ENCODE measurements at regions not wholly inside any gene's neighbourhood (a gene's known extent, or its start where the extent isn't known, plus 50 kb on each side); places are given as distances from the start of the nearest gene placed in this dataset.

DNA sequence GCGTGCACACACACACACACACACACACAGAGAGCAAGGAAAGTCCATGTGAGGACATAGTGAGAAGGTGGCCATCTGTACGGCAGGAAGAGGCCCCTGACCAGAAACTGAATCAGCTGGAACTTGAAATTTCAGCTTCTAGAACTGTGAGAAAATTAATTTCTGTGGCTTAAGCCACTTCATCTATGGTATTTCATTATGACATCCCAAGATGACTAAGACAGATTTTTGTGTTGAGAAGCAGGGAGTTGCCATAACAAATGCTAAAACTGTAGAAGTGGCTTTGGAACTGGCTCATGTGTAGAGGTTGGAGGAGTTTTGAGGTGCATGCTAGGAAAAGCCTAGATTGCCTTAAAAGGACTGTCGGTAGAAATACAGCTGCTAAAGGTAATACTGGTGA, 63.4 kb upstream of the ZBTB7C start:
- no peak for DNase-seq
- no peaks in the 10 kb centered on the region for H3K9me2 ChIP-seq (replicated peaks; ENCODE audit: insufficient read depth, low read length)

DNA sequence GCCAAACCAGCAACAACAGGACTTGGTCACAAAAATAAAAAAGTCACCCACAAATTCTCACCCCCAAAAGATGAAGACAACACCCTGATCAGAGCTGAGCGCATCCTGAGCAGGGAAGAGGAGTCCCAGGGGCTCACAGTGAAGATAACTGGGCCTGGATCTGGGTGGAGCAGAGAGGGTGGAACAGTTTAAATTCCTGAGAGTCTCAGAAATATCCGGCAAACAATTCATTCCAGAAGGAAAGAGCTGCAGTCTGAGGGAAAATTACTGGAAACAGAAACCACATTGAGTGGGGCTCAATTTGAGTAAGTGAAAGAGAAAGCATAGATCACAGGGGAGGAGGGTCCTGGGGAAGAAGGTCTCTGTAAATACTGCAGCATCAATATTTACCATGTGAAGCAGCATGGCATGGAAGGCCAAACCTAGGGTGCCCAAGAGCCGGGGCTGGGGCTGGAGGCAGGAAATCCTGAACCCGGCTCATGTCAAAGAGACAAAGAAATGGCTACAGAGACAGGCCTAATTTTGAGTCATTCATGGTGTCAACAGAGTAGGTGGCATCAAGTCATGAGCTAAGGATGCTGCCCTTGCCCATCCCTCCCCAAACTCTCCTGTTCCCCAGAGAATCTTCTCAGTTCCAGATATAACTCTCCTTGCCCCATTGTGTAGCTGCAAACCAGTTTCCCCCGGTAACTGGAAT, 61.4 kb upstream of the ZBTB7C start:
- TF ChIP-seq, protein P1, sequence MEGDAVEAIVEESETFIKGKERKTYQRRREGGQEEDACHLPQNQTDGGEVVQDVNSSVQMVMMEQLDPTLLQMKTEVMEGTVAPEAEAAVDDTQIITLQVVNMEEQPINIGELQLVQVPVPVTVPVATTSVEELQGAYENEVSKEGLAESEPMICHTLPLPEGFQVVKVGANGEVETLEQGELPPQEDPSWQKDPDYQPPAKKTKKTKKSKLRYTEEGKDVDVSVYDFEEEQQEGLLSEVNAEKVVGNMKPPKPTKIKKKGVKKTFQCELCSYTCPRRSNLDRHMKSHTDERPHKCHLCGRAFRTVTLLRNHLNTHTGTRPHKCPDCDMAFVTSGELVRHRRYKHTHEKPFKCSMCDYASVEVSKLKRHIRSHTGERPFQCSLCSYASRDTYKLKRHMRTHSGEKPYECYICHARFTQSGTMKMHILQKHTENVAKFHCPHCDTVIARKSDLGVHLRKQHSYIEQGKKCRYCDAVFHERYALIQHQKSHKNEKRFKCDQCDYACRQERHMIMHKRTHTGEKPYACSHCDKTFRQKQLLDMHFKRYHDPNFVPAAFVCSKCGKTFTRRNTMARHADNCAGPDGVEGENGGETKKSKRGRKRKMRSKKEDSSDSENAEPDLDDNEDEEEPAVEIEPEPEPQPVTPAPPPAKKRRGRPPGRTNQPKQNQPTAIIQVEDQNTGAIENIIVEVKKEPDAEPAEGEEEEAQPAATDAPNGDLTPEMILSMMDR (IDR thresholded peaks at IDR 0.05; ENCODE audit: low read length): no peak
- no peak for TF ChIP-seq EZH2phosphoT487 (IDR thresholded peaks at IDR 0.05; ENCODE audit: low read length)
- TF ChIP-seq EZH2 (optimal IDR thresholded peaks at IDR 0.05; ENCODE audit: low read depth, low read length): no peak
- peaks cover 17% of the 10 kb centered on the region for H3F3A ChIP-seq (ENCODE audit: insufficient read depth, low read length)
- H3K27ac ChIP-seq (ENCODE audit: low read length): no peak overlapping the region
- H3K36me3 ChIP-seq (replicated peaks; ENCODE audit: insufficient read depth, low read length): no peaks in the 10 kb centered on the region
- H3K4me2 ChIP-seq (ENCODE audit: low read depth, low read length): no peak overlapping the region
- 0 out of 2 replicates have a peak overlapping the region, but pooled peaks have one; percentile 4 for H2AFZ ChIP-seq (ENCODE audit: low read length)
- no peaks in the 10 kb centered on the region for H3K79me2 ChIP-seq (ENCODE audit: low read length)
- H3K4me3 ChIP-seq (ENCODE audit: low read length): no peak overlapping the region
- H3K4me1 ChIP-seq (ENCODE audit: low read length): peaks cover 33% of the 10 kb centered on the region
- H3K27me3 ChIP-seq (replicated peaks; ENCODE audit: insufficient read depth, low read length): no peaks in the 10 kb centered on the region
- H3K9me2 ChIP-seq (replicated peaks; ENCODE audit: insufficient read depth, low read length): no peaks in the 10 kb centered on the region
- no peak overlapping the region for H3K9ac ChIP-seq (ENCODE audit: low read length)
- H3K9me3 ChIP-seq (replicated peaks; ENCODE audit: insufficient read depth, low read length): no peaks in the 10 kb centered on the region
- DNase-seq: no peak
- H4K20me1 ChIP-seq (ENCODE audit: insufficient read depth, low read length): no peaks in the 10 kb centered on the region

More for the DNA sequence above, 63.4 kb upstream of the ZBTB7C start:
- H3K4me2 ChIP-seq (ENCODE audit: low read depth, low read length): no peak overlapping the region
- no peaks in the 10 kb centered on the region for H3K27me3 ChIP-seq (replicated peaks; ENCODE audit: insufficient read depth, low read length)
- no peaks in the 10 kb centered on the region for H3K79me2 ChIP-seq (ENCODE audit: low read length)
- H3K27ac ChIP-seq (ENCODE audit: low read length): no peak overlapping the region
- peaks cover 33% of the 10 kb centered on the region for H3K4me1 ChIP-seq (ENCODE audit: low read length)
- no peaks in the 10 kb centered on the region for H3K36me3 ChIP-seq (replicated peaks; ENCODE audit: insufficient read depth, low read length)
- TF ChIP-seq EZH2 (optimal IDR thresholded peaks at IDR 0.05; ENCODE audit: low read depth, low read length) (no peak), EZH2phosphoT487 (IDR thresholded peaks at IDR 0.05; ENCODE audit: low read length) (no peak)
- TF ChIP-seq, protein P1 (IDR thresholded peaks at IDR 0.05; ENCODE audit: low read length): no peak
- H4K20me1 ChIP-seq (ENCODE audit: insufficient read depth, low read length): no peaks in the 10 kb centered on the region
- H3K9me3 ChIP-seq (replicated peaks; ENCODE audit: insufficient read depth, low read length): no peaks in the 10 kb centered on the region
- no peak overlapping the region for H2AFZ ChIP-seq (ENCODE audit: low read length)
- peaks cover 17% of the 10 kb centered on the region for H3F3A ChIP-seq (ENCODE audit: insufficient read depth, low read length)
- no peak overlapping the region for H3K9ac ChIP-seq (ENCODE audit: low read length)
- H3K4me3 ChIP-seq (ENCODE audit: low read length): no peak overlapping the region

DNA sequence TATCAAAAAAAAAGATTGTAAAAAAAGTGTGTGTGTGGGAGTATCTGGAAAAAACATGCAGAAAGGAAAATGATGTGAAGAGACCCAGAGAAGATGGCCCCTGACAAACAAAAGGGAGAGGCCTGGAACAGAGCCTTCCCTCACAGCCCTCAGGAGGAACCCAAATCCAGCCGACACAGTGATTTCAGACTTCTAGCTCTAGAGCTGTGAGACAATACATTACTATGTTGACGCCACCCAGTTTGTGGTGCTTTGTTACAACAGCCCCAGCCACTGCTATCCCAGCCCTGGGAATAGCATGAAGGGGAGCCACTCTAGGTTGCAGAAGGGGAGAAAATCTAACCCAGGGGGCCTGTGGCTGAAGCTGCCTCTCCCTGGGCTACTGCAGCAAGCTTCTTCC, 59.0 kb upstream of the ZBTB7C start:
- Histone ChIP-seq H3K4me2 (ENCODE audit: low read depth, low read length) (no peak overlapping the region), H3K9me2 (replicated peaks; ENCODE audit: insufficient read depth, low read length) (no peaks in the 10 kb centered on the region), H3K4me3 (ENCODE audit: low read length) (no peak overlapping the region), H3K27me3 (replicated peaks; ENCODE audit: insufficient read depth, low read length) (no peaks in the 10 kb centered on the region), H3K9ac (ENCODE audit: low read length) (no peak overlapping the region), H3K27ac (ENCODE audit: low read length) (no peak overlapping the region), H3K79me2 (ENCODE audit: low read length) (no peaks in the 10 kb centered on the region), H4K20me1 (ENCODE audit: insufficient read depth, low read length) (no peaks in the 10 kb centered on the region), H3K9me3 (replicated peaks; ENCODE audit: insufficient read depth, low read length) (no peaks in the 10 kb centered on the region), H3F3A (ENCODE audit: insufficient read depth, low read length) (no peaks in the 10 kb centered on the region), H3K4me1 (ENCODE audit: low read length) (peaks cover 15% of the 10 kb centered on the region), H2AFZ (ENCODE audit: low read length) (no peak overlapping the region), H3K36me3 (replicated peaks; ENCODE audit: insufficient read depth, low read length) (no peaks in the 10 kb centered on the region)
- DNase-seq: no peak
- TF ChIP-seq, protein P1 (IDR thresholded peaks at IDR 0.05; ENCODE audit: low read length): no peak
- no peak for TF ChIP-seq EZH2phosphoT487 (IDR thresholded peaks at IDR 0.05; ENCODE audit: low read length)
- no peak for TF ChIP-seq EZH2 (optimal IDR thresholded peaks at IDR 0.05; ENCODE audit: low read depth, low read length)
